ENCODE measurements at regions not wholly inside any gene's neighbourhood (a gene's known extent, or its start where the extent isn't known, plus 50 kb on each side); places are given as distances from the start of the nearest gene placed in this dataset.

DNA sequence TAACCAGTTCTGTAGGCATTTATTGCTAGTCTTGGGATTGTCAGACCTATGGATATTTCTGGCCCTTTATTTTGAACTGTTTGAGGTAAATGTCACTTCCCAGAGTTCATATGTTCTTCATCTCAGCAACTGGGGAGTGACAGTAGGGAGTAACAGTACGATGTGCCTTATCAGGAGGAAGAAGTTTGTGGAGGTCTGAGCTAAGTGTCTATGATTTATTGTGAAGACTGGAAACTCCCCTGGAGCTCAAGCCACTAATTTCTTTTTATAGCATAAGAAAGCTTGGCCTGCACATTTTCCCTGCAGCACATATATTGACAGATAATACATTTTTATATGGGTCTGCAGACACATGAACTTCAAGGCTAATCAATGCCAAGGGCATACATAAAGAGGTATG, 383.8 kb downstream of the GRXCR1 start:
- TF ChIP-seq, protein P1, sequence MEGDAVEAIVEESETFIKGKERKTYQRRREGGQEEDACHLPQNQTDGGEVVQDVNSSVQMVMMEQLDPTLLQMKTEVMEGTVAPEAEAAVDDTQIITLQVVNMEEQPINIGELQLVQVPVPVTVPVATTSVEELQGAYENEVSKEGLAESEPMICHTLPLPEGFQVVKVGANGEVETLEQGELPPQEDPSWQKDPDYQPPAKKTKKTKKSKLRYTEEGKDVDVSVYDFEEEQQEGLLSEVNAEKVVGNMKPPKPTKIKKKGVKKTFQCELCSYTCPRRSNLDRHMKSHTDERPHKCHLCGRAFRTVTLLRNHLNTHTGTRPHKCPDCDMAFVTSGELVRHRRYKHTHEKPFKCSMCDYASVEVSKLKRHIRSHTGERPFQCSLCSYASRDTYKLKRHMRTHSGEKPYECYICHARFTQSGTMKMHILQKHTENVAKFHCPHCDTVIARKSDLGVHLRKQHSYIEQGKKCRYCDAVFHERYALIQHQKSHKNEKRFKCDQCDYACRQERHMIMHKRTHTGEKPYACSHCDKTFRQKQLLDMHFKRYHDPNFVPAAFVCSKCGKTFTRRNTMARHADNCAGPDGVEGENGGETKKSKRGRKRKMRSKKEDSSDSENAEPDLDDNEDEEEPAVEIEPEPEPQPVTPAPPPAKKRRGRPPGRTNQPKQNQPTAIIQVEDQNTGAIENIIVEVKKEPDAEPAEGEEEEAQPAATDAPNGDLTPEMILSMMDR (IDR thresholded peaks at IDR 0.05) = no peak
- no peak for TF ChIP-seq ZFX (IDR thresholded peaks at IDR 0.05; ENCODE audit: borderline replicate concordance)

All from 22Rv1 (cell line).